ENCODE measurements at regions not wholly inside any gene's neighbourhood (a gene's known extent, or its start where the extent isn't known, plus 50 kb on each side); places are given as distances from the start of the nearest gene placed in this dataset.
A peak's percentile ranks its signal among the peaks of the same experiment; 100 is the strongest.

DNA sequence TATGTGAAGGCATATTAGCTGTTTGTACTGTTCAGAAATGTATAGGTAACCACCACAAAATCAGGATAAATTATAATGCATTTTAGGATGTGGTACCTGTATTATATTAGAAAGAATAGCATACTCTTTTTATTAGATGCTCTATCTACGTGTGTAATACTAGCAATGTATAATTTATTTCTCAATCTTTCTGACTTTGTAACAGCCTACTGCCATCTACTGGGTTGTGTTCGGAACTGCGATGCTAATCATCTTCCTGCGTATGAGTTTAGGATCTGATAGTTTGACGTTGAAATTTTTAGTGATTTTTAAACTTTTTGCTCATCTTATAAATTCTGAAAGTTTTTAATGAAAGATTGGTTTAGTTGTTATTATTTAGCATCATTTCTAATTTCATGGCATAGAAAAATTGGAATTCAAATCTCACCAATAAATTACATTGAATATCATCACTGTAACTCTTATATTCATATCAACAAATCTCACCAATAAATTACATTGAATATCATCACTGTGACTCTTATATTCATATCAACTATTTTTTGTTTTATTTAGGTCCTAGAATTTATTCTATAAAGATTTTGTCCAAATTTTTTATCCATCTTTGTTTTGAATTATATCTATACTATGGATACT lies 322.7 kb upstream of the ZNF717 start:
- POLR2A ChIA-PET: no interaction called here
- ATAC-seq (no peak), DNase-seq (ENCODE audit: low read depth, low spot score) (no peak)
- TF ChIP-seq TCF7L2 (IDR thresholded peaks at IDR 0.05; ENCODE audit: low read depth, low read length): no peak
- TF ChIP-seq, protein P1, sequence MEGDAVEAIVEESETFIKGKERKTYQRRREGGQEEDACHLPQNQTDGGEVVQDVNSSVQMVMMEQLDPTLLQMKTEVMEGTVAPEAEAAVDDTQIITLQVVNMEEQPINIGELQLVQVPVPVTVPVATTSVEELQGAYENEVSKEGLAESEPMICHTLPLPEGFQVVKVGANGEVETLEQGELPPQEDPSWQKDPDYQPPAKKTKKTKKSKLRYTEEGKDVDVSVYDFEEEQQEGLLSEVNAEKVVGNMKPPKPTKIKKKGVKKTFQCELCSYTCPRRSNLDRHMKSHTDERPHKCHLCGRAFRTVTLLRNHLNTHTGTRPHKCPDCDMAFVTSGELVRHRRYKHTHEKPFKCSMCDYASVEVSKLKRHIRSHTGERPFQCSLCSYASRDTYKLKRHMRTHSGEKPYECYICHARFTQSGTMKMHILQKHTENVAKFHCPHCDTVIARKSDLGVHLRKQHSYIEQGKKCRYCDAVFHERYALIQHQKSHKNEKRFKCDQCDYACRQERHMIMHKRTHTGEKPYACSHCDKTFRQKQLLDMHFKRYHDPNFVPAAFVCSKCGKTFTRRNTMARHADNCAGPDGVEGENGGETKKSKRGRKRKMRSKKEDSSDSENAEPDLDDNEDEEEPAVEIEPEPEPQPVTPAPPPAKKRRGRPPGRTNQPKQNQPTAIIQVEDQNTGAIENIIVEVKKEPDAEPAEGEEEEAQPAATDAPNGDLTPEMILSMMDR (IDR thresholded peaks at IDR 0.05): peak; percentile 65; the same call in 1 of the 2 replicates
- Histone ChIP-seq H3K27me3 (ENCODE audit: control insufficient read depth, insufficient read depth, low read length) (no peaks in the 10 kb centered on the region), H3K27ac (ENCODE audit: low read length) (no peak overlapping the region), H3K4me1 (ENCODE audit: control insufficient read depth, insufficient read depth, low read length) (no peaks in the 10 kb centered on the region), H3K36me3 (ENCODE audit: control insufficient read depth, insufficient read depth, low read length) (no peaks in the 10 kb centered on the region), H3K9me3 (ENCODE audit: control insufficient read depth, insufficient read depth, low read depth, low read length) (no peaks in the 10 kb centered on the region), H3K4me3 (ENCODE audit: low read depth in 2 of 2, low read length in 2 of 2) (no peak overlapping the region)
- intact Hi-C loops (cut with micrococcal nuclease; ENCODE audit: unreplicated experiment): loop anchor here (5.0 kb wide), 1 partner anchor 81 kb away; no protein-coding TSS in a partner anchor
- no TSS peak for BruUV-seq (replicated peaks)
- CTCF ChIA-PET: no interaction called here
- in situ Hi-C loops (cut with HindIII; ENCODE audit: low pct_unique_long_range_greater_than_20kb, low sequenced_read_pairs): no loop called here

DNA sequence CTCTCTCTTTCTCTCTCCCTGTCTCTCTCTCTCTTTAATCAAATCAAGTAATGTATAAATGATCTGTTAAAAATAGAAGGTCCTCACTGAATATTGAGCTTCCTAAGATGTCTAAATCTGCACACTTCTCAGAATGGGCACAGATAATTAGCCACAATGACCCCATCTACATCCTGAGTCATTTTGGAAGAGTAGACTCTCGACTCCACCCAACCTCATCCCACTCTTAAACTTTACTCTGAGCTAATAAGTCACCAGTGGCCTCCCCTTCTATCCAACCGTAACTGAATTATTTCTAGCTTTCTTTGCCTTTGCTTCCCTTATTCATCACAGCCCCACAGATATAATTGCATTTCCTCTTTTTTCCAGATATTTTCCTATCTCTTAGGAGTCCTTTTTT lies 326.5 kb upstream of the ZNF717 start:
- in situ Hi-C loops (cut with HindIII; ENCODE audit: low pct_unique_long_range_greater_than_20kb, low sequenced_read_pairs): no loop called here
- no TSS peak for BruUV-seq (replicated peaks)
- DNase-seq (ENCODE audit: low read depth, low spot score) (no peak), ATAC-seq (no peak)
- CTCF ChIA-PET: no interaction called here
- POLR2A ChIA-PET: no interaction called here
- TF ChIP-seq, protein P2, sequence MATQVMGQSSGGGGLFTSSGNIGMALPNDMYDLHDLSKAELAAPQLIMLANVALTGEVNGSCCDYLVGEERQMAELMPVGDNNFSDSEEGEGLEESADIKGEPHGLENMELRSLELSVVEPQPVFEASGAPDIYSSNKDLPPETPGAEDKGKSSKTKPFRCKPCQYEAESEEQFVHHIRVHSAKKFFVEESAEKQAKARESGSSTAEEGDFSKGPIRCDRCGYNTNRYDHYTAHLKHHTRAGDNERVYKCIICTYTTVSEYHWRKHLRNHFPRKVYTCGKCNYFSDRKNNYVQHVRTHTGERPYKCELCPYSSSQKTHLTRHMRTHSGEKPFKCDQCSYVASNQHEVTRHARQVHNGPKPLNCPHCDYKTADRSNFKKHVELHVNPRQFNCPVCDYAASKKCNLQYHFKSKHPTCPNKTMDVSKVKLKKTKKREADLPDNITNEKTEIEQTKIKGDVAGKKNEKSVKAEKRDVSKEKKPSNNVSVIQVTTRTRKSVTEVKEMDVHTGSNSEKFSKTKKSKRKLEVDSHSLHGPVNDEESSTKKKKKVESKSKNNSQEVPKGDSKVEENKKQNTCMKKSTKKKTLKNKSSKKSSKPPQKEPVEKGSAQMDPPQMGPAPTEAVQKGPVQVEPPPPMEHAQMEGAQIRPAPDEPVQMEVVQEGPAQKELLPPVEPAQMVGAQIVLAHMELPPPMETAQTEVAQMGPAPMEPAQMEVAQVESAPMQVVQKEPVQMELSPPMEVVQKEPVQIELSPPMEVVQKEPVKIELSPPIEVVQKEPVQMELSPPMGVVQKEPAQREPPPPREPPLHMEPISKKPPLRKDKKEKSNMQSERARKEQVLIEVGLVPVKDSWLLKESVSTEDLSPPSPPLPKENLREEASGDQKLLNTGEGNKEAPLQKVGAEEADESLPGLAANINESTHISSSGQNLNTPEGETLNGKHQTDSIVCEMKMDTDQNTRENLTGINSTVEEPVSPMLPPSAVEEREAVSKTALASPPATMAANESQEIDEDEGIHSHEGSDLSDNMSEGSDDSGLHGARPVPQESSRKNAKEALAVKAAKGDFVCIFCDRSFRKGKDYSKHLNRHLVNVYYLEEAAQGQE (IDR thresholded peaks at IDR 0.05; ENCODE audit: insufficient read depth in 1 of 2, low read depth in 2 of 2, low read length in 1 of 2): no peak
- no peak for TF ChIP-seq TCF7L2 (IDR thresholded peaks at IDR 0.05; ENCODE audit: low read depth, low read length)
- TF ChIP-seq POLR2AphosphoS5 (IDR thresholded peaks at IDR 0.05; ENCODE audit: low read depth, low read length): no peak
- TF ChIP-seq, protein P1 (IDR thresholded peaks at IDR 0.05): no peak
- TF ChIP-seq SIN3A (IDR thresholded peaks at IDR 0.05; ENCODE audit: borderline replicate concordance, insufficient read depth, low read depth, low read length): no peak
- H3K27me3 ChIP-seq (ENCODE audit: control insufficient read depth, insufficient read depth, low read length): no peaks in the 10 kb centered on the region
- no peak overlapping the region for H3K4me3 ChIP-seq (ENCODE audit: low read depth in 2 of 2, low read length in 2 of 2)
- intact Hi-C loops (cut with micrococcal nuclease; ENCODE audit: unreplicated experiment): no loop called here
- H3K9me3 ChIP-seq (ENCODE audit: control insufficient read depth, insufficient read depth, low read depth, low read length): no peaks in the 10 kb centered on the region
- H3K4me1 ChIP-seq (ENCODE audit: control insufficient read depth, insufficient read depth, low read length): no peaks in the 10 kb centered on the region
- no peak overlapping the region for H3K27ac ChIP-seq (ENCODE audit: low read length)
- no peaks in the 10 kb centered on the region for H3K36me3 ChIP-seq (ENCODE audit: control insufficient read depth, insufficient read depth, low read length)

Measured in Panc1 (cell line).